Small intestine (tissue), 7 donors: ENCODE measurements at regions not wholly inside any gene's neighbourhood (a gene's known extent, or its start where the extent isn't known, plus 50 kb on each side); places are given as distances from the start of the nearest gene placed in this dataset.
A peak's percentile ranks its signal among the peaks of the same experiment; 100 is the strongest.
"Not testable (repeated sequence)": the region's sequence is repeated elsewhere in the genome, so short reads cannot be mapped to it uniquely, and the experiment has no call there.

Experiments
- DNase-seq, 2 donors: peaks; one replicate each; pipeline versions ENCODE4 v3.0.0 to v3.0.0-alpha.2; 2013
- FAIRE-seq: peaks from 2 replicates; lab custom pipeline; 2012; peaks lifted over from hg19 to GRCh38; lab: Jason Lieb, UNC
- H3K27ac ChIP-seq, 3 donors: one replicate each; pipeline ENCODE4 v1.5.1; 2013; ENCODE audit warnings: low read length in 2 of 3, mild to moderate bottlenecking in 2 of 3, control low read depth in 1 of 3, inconsistent platforms in 1 of 3, low read depth in 1 of 3, moderate library complexity in 1 of 3
- H3K27me3 ChIP-seq, 3 donors: one replicate each; pipeline ENCODE4 v1.6.1; 2013; ENCODE audit warnings: low read length in 3 of 3, inconsistent platforms in 1 of 3; ENCODE audit not compliant: control insufficient read depth in 3 of 3, insufficient read depth in 3 of 3
- H3K36me3 ChIP-seq, 3 donors: one replicate each; pipeline ENCODE4 v1.6.1; 2013; ENCODE audit warnings: low read length in 3 of 3, inconsistent platforms in 1 of 3, low read depth in 1 of 3, mild to moderate bottlenecking in 1 of 3, moderate library complexity in 1 of 3; ENCODE audit not compliant: control insufficient read depth in 3 of 3, insufficient read depth in 2 of 3
- H3K4me1 ChIP-seq, 3 donors: one replicate each; pipeline ENCODE4 v1.6.1; 2013; ENCODE audit warnings: low read length in 2 of 3, inconsistent platforms in 1 of 3, low read depth in 1 of 3, mild to moderate bottlenecking in 1 of 3, moderate library complexity in 1 of 3; ENCODE audit not compliant: control insufficient read depth in 3 of 3, insufficient read depth in 2 of 3
- H3K4me3 ChIP-seq, 3 donors: one replicate each; pipeline ENCODE4 v1.5.1; 2013; ENCODE audit warnings: low read length in 3 of 3, control low read depth in 1 of 3, inconsistent platforms in 1 of 3, low read depth in 1 of 3, mild to moderate bottlenecking in 1 of 3, moderate library complexity in 1 of 3
- H3K9me3 ChIP-seq, 2 donors: one replicate each; pipeline ENCODE4 v1.6.1; 2013; ENCODE audit warnings: low read depth in 1 of 2, low read length in 1 of 2; ENCODE audit not compliant: control insufficient read depth in 2 of 2, insufficient read depth in 1 of 2
- WGBS, 3 donors: extraction: QIAGEN DNeasy Blood & Tissue Kit; methylation state at CpG; one replicate each; pipeline ENCODE4 v1.1.7; 2013; 5-methylcytosine and 5-hydroxymethylcytosine counted together
- donor health status: healthy with polysubstance abuse.
- donor health status: control.
- donor health status: control.
- donor health status: Bipolar disorder and iron deficiency.
- donor health status: healthy.

GRCh38 chr9:40993375-40993774 is 135.1 kb downstream of the FOXD4L6 start:
- 79 to 87% (median 83%) methylated on average over 3 of the region's 4 CpGs for WGBS, 3 donors
- not testable (repeated sequence) for H3K4me3 ChIP-seq, H3K36me3 ChIP-seq, H3K27me3 ChIP-seq, H3K4me1 ChIP-seq, H3K27ac ChIP-seq, H3K9me3 ChIP-seq, FAIRE-seq
- peak in 1 of 2 donors; percentile 1 for DNase-seq

DNA sequence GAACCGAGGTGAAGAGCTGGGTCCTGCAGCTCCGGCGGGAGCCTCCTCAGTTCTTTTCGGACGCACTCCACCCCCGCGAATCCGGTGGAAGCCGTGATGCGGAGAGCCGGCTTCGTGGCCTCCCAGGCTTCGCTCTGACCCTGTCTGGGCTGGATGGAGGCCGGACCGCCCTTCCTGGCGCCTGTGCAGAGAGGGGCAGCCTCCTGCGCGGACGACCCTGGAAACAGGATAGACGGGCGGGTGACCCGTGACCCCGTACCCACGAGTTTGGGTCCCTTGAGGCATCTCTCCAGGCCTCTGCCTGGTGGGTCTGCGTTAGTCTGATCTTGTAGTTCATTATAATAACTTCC is 136.0 kb downstream of the FOXD4L6 start:
- H3K36me3 ChIP-seq, H3K4me1 ChIP-seq, FAIRE-seq, H3K9me3 ChIP-seq, H3K27me3 ChIP-seq: not testable (repeated sequence)
- WGBS, 3 donors, result 9 to 19% (median 10%) methylated on average over 23 to 25 of the region's 25 CpGs
- DNase-seq, result peak in 1 of 2 donors; percentile 82
- H3K4me3 ChIP-seq, result peak overlapping the region; percentile 80 to 98 (median 84)
- peak overlapping the region; percentile 72 to 99 (median 98) for H3K27ac ChIP-seq

DNA sequence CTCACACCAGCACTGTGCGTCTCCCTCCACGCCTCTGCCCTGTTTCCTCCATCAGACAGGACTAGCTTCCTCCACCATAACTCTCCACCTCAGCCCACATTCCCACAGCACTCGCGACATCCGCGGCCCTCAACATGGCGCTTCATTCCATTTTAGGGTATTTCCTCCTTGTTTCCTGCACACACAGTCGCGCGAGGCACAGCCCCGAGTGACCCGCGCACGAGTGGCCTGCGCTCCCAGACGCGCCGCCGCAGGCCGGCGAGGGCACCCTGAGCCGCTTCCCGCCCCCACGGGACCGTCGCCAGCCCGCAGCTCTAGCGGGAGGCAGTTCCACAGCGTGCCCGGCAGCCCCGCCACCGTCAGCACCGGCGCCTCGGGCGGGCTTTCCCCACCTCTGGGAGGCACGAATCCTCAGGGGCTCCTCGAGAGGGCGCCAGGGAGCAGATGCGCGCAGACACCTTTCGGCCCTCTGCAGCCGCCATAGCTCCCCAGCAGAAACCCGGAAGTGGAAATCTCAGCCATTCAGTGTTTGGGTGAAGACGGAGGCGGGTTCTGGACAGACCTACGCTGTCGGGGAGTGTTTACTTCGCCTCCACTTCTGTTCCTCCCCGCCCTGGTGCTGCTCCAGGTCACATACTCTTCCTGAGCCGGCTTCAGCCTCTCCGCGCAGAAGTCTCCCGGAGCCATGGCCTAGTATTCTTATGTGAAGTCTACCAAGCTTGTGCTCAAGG is 136.6 kb downstream of the FOXD4L6 start:
- DNase-seq, result peak; percentile 99 to 100
- H3K27me3 ChIP-seq, H3K36me3 ChIP-seq, H3K4me1 ChIP-seq, FAIRE-seq, H3K9me3 ChIP-seq: not testable (repeated sequence)
- peak overlapping the region; percentile 80 to 98 (median 84) for H3K4me3 ChIP-seq
- 11 to 15% (median 12%) methylated on average over 54 of the region's 54 CpGs for WGBS, 3 donors
- H3K27ac ChIP-seq, result peak overlapping the region; percentile 72 to 99 (median 98)

- peak overlapping the region; percentile 72 to 84 (median 80) for H3K4me3 ChIP-seq
- not testable (repeated sequence) for H3K36me3 ChIP-seq, H3K9me3 ChIP-seq, H3K4me1 ChIP-seq, FAIRE-seq, H3K27me3 ChIP-seq, DNase-seq
- H3K27ac ChIP-seq, result peak overlapping the region; percentile 72 to 98 (median 96)
- WGBS, 3 donors, result 46 to 53% (median 50%) methylated on average over 19 to 20 of the region's 20 CpGs
Observed at GRCh38 chr9:40991100-40991740, 137.3 kb downstream of the FOXD4L6 start.

- not testable (repeated sequence) for DNase-seq, H3K27ac ChIP-seq, H3K4me3 ChIP-seq, H3K4me1 ChIP-seq, FAIRE-seq, H3K27me3 ChIP-seq, H3K9me3 ChIP-seq, H3K36me3 ChIP-seq
- 71 to 84% (median 76%) methylated on average over 2 of the region's 2 CpGs for WGBS, 3 donors
Observed at GRCh38 chr9:40986332-40986731, 142.1 kb downstream of the FOXD4L6 start.

GRCh38 chr9:40975351-40975750 is 153.1 kb downstream of the FOXD4L6 start:
- not testable (repeated sequence) for H3K27ac ChIP-seq, H3K36me3 ChIP-seq, FAIRE-seq, H3K9me3 ChIP-seq, H3K4me1 ChIP-seq, DNase-seq, H3K27me3 ChIP-seq, H3K4me3 ChIP-seq
- WGBS, 3 donors, result 94 to 95% (median 94%) methylated on average over 15 to 17 of the region's 17 CpGs

- WGBS, 3 donors, result 88 to 93% (median 90%) methylated on average over 9 to 10 of the region's 10 CpGs
- H3K9me3 ChIP-seq, H3K4me3 ChIP-seq, DNase-seq, H3K36me3 ChIP-seq, H3K27ac ChIP-seq, FAIRE-seq, H3K4me1 ChIP-seq, H3K27me3 ChIP-seq: not testable (repeated sequence)
Observed at GRCh38 chr9:40974912-40975311, 153.6 kb downstream of the FOXD4L6 start.

DNA sequence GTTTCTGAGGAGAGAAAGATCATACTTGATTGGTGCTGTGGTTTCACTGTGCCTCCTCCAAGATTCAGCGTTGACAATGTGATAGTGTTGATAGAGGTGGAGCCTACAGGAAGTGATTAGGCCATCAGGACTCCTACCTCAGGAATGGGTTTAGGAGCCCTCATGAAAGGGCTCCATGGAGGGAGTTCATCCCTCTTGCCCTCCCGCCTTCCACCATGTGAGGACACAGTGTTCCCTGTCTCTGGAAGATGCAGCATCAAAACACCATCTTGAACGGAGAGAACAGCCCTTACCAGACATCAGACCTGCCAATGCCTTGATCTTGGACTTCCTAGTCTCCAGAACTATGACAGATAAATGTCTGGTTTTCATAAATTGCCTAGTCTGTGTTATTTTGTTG is 156.7 kb downstream of the FOXD4L6 start:
- not testable (repeated sequence) for H3K27me3 ChIP-seq, H3K4me1 ChIP-seq, DNase-seq, H3K9me3 ChIP-seq, H3K27ac ChIP-seq, H3K4me3 ChIP-seq, FAIRE-seq, H3K36me3 ChIP-seq
- 65 to 69% (median 68%) methylated on average over 3 of the region's 3 CpGs for WGBS, 3 donors
